IMR-90 (cell line): ENCODE measurements at regions not wholly inside any gene's neighbourhood (a gene's known extent, or its start where the extent isn't known, plus 50 kb on each side); places are given as distances from the start of the nearest gene placed in this dataset.

Experiments
- ATAC-seq: fragments of 200-7000 bp; cut with Tn5 transposase; 2 replicates; pipeline ENCODE4 v1.9.1; 2020; ENCODE audit warnings: low read depth, mild to moderate bottlenecking, moderate library complexity
- BruUV-seq: library from RNA; stranded (reverse); fragments of 400-500 nt; replicated peaks from 2 replicates; lab custom pipeline; 2021; lab: Mats Ljungman, UMichigan
- CTCF ChIA-PET: fragments of 300-600 bp; formaldehyde crosslinking; extraction: SDS; loops from one replicate; lab custom pipeline; 2021; ENCODE audit warnings: antibody characterized with exemption; lab: Yijun Ruan, JAX
- POLR2A ChIA-PET: fragments of 300-600 bp; sonication (Branson Sonifier 250); formaldehyde crosslinking; loops from one replicate; lab custom pipeline; 2022; ENCODE audit warnings: antibody characterized with exemption; ENCODE audit not compliant: unreplicated experiment; lab: Charles Lee
- DNase-seq: peaks from one replicate; pipeline ENCODE4 v3.0.0; 2013
- H2AFZ ChIP-seq: replicated peaks from 2 replicates; pipeline ENCODE3; 2013; ENCODE audit warnings: low read length, mild to moderate bottlenecking; ENCODE audit not compliant: poor library complexity
- H2AK5ac ChIP-seq: 2 replicates; pipeline ENCODE4 v1.6.1; 2013; ENCODE audit warnings: low read depth, low read length, inconsistent platforms
- H2AK9ac ChIP-seq: replicated peaks from 2 replicates; pipeline ENCODE3; 2013; ENCODE audit warnings: mild to moderate bottlenecking, low read depth, low read length, moderate library complexity; ENCODE audit not compliant: poor library complexity
- H2BK120ac ChIP-seq: 2 replicates; pipeline ENCODE4 v1.6.1; 2013; ENCODE audit warnings: low read depth, low read length, inconsistent platforms
- H2BK15ac ChIP-seq: 3 replicates; pipeline ENCODE4 v1.6.1; 2013; ENCODE audit warnings: low read depth, low read length, inconsistent platforms
- H2BK20ac ChIP-seq: 2 replicates; pipeline ENCODE4 v1.6.1; 2013; ENCODE audit warnings: low read depth, mild to moderate bottlenecking, inconsistent platforms, low read length, moderate library complexity
- H2BK5ac ChIP-seq: 2 replicates; pipeline ENCODE4 v1.6.1; 2013; ENCODE audit warnings: mild to moderate bottlenecking, low read depth, low read length, inconsistent platforms; ENCODE audit not compliant: poor library complexity, severe bottlenecking
- H3K14ac ChIP-seq: replicated peaks from 2 replicates; pipeline ENCODE4 v1.6.1; 2013; ENCODE audit warnings: low read depth, low read length, inconsistent platforms
- H3K18ac ChIP-seq: 2 replicates; pipeline ENCODE4 v1.6.1; 2013; ENCODE audit warnings: low read depth, low read length, control low read depth
- H3K23ac ChIP-seq: 2 replicates; pipeline ENCODE4 v1.6.1; 2013; ENCODE audit warnings: low read depth, low read length, inconsistent platforms
- H3K27ac ChIP-seq: 2 replicates; pipeline ENCODE4 v1.5.1; 2013; ENCODE audit warnings: mild to moderate bottlenecking, control low read depth, low read length; ENCODE audit not compliant: insufficient read depth
- H3K27me3 ChIP-seq: 2 replicates; pipeline ENCODE4 v1.6.1; 2013; ENCODE audit warnings: low read length; ENCODE audit not compliant: control insufficient read depth, insufficient read depth
- H3K36me3 ChIP-seq: 2 replicates; pipeline ENCODE4 v1.6.1; 2013; ENCODE audit warnings: low read length, mixed read lengths; ENCODE audit not compliant: control insufficient read depth, insufficient read depth
- H3K4ac ChIP-seq: 2 replicates; pipeline ENCODE4 v1.6.1; 2013; ENCODE audit warnings: low read depth, low read length, inconsistent platforms
- H3K4me1 ChIP-seq: 2 replicates; pipeline ENCODE4 v1.6.1; 2013; ENCODE audit warnings: low read length, mixed read lengths; ENCODE audit not compliant: control insufficient read depth, insufficient read depth
- H3K4me2 ChIP-seq: 2 replicates; pipeline ENCODE4 v1.6.1; 2013; ENCODE audit warnings: low read depth, mild to moderate bottlenecking, control low read depth, low read length, moderate library complexity
- H3K4me3 ChIP-seq: 2 replicates; pipeline ENCODE4 v1.5.1; 2013; ENCODE audit warnings: low read depth, mild to moderate bottlenecking, control low read depth, low read length, moderate library complexity; ENCODE audit not compliant: insufficient read depth
- H3K56ac ChIP-seq: 2 replicates; pipeline ENCODE4 v1.6.1; 2013; ENCODE audit warnings: low read length, inconsistent platforms; ENCODE audit not compliant: insufficient read depth; ENCODE audit errors: extremely low read depth
- H3K79me1 ChIP-seq, 2 experiments: 2 replicates each; pipeline ENCODE4 v1.6.1; 2013; ENCODE audit warnings: low read length in 2 of 2, inconsistent platforms in 1 of 2, low read depth in 1 of 2
- H3K9ac ChIP-seq: 2 replicates; pipeline ENCODE4 v1.6.1; 2013; ENCODE audit warnings: low read depth, low read length, control low read depth
- H3K9me1 ChIP-seq: 2 replicates; pipeline ENCODE4 v1.6.1; 2013; ENCODE audit warnings: low read length, inconsistent platforms; ENCODE audit not compliant: insufficient read depth
- H3K9me3 ChIP-seq: 2 replicates; pipeline ENCODE4 v1.6.1; 2013; ENCODE audit warnings: low read length; ENCODE audit not compliant: control insufficient read depth, insufficient read depth
- H4K20me1 ChIP-seq: 2 replicates; pipeline ENCODE4 v1.6.1; 2013; ENCODE audit warnings: low read length, inconsistent platforms; ENCODE audit not compliant: insufficient read depth
- H4K5ac ChIP-seq: 2 replicates; pipeline ENCODE4 v1.6.1; 2013; ENCODE audit warnings: mild to moderate bottlenecking, low read depth, low read length, control low read depth
- H4K8ac ChIP-seq, 2 experiments: 2 replicates each; pipeline ENCODE4 v1.6.1; 2013; ENCODE audit warnings: low read depth in 2 of 2, low read length in 2 of 2, control low read depth in 1 of 2, inconsistent platforms in 1 of 2
- H4K91ac ChIP-seq: 2 replicates; pipeline ENCODE4 v1.6.1; 2013; ENCODE audit warnings: low read depth, low read length, inconsistent platforms; ENCODE audit not compliant: insufficient read depth
- BHLHE40 ChIP-seq: fragments of 150-350 bp; IDR thresholded peaks from 2 replicates; pipeline ENCODE4 v1.6.1; 2016; ENCODE audit warnings: mild to moderate bottlenecking, low read depth, low read length
- ELK1 ChIP-seq: fragments of 150-350 bp; IDR thresholded peaks from 2 replicates; pipeline ENCODE4 v1.6.1; 2016; ENCODE audit warnings: low read depth, mild to moderate bottlenecking, low read length, moderate library complexity, borderline replicate concordance
- FOS ChIP-seq: fragments of 150-350 bp; IDR thresholded peaks from 2 replicates; pipeline ENCODE4 v1.6.1; 2016; ENCODE audit warnings: low read depth, low read length
- MXI1 ChIP-seq: IDR thresholded peaks from 2 replicates; pipeline ENCODE4 v1.6.1; 2012; ENCODE audit warnings: low read depth, mild to moderate bottlenecking, low read length, moderate library complexity, borderline replicate concordance
- RAD21 ChIP-seq: IDR thresholded peaks from 2 replicates; pipeline ENCODE4 v1.6.1; 2012; ENCODE audit warnings: low read length, improper control_type of control experiment
- WGBS, 2 experiments: methylation state at CpG; one replicate each; pipeline versions ENCODE4 v1.1.5 to v1.1.7; 2013; ENCODE audit warnings: missing lambda C conversion rate in 2 of 2; ENCODE audit not compliant: insufficient read length in 1 of 2; ENCODE audit errors: extremely low coverage in 2 of 2; 5-methylcytosine and 5-hydroxymethylcytosine counted together
- dilution Hi-C: fragments of 300-500 bp; cut with HindIII; formaldehyde crosslinking; loops from one replicate; pipeline ENCODE4 v1.14.3; 2018; ENCODE audit warnings: low sequenced_read_pairs; ENCODE audit not compliant: unreplicated experiment
- in situ Hi-C: fragments of 300-500 bp; cut with MboI; formaldehyde crosslinking; loops from 3 replicates; pipeline ENCODE4 v1.14.3; 2019; ENCODE audit warnings: low sequenced_read_pairs, inconsistent platforms, mixed read lengths
- intact Hi-C: fragments of 100-400 bp; cut with micrococcal nuclease; formaldehyde crosslinking; loops from 2 replicates; pipeline ENCODE4 v1.10.0; 2022
- TF ChIP-seq, protein P1 (sequence below): fragments of 150-350 bp; IDR thresholded peaks from 2 replicates; pipeline ENCODE4 v1.6.1; 2017; ENCODE audit warnings: mild to moderate bottlenecking, antibody characterized with exemption, low read length, low read depth

DNA sequence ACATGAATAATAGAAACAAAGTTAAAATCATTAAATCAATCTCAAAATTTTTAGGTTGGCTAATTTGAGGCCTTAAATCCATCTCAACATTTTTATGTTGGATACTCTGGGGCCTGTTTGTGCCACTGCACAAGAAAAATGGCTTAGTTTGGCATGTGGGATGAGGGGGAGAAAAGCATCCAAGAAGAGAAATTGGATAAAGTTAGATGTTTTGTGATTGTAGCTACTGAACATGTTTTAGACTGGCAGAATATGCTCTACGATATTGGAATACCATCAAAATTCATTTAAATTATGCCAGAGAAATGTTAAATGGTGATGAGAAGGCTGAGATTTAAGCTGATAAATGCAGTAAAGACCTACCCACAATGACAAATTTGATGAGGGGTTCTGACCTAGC, 376.9 kb downstream of the CXXC4 start:
- no peak overlapping the region for H4K91ac ChIP-seq
- H4K5ac ChIP-seq, result no peak overlapping the region
- no peaks in the 10 kb centered on the region for H3K27me3 ChIP-seq
- H4K20me1 ChIP-seq, result no peaks in the 10 kb centered on the region
- no peak overlapping the region for H3K9ac ChIP-seq
- no peak overlapping the region for H3K14ac ChIP-seq
- dilution Hi-C loops, result no loop called here
- TF ChIP-seq MXI1 (no peak), RAD21 (no peak), FOS (no peak), BHLHE40 (no peak), ELK1 (no peak)
- TF ChIP-seq, protein P1, sequence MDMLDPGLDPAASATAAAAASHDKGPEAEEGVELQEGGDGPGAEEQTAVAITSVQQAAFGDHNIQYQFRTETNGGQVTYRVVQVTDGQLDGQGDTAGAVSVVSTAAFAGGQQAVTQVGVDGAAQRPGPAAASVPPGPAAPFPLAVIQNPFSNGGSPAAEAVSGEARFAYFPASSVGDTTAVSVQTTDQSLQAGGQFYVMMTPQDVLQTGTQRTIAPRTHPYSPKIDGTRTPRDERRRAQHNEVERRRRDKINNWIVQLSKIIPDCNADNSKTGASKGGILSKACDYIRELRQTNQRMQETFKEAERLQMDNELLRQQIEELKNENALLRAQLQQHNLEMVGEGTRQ, result no peak
- H2BK20ac ChIP-seq, result no peak overlapping the region
- no peak overlapping the region for H3K56ac ChIP-seq
- DNase-seq (no peak), ATAC-seq (no peak)
- H2AK5ac ChIP-seq, result no peak overlapping the region
- no peak overlapping the region for H4K8ac ChIP-seq
- no peak overlapping the region for H2BK5ac ChIP-seq
- H2BK120ac ChIP-seq, result no peak overlapping the region
- BruUV-seq, result no TSS peak
- intact Hi-C loops, result no loop called here
- H3K4ac ChIP-seq, result no peak overlapping the region
- H2AFZ ChIP-seq, result no peak overlapping the region
- no peak overlapping the region for H3K4me2 ChIP-seq
- H3K9me3 ChIP-seq, result peaks cover 7% of the 10 kb centered on the region
- in situ Hi-C loops, result no loop called here
- no CpG with 5 or more reads among the region's 1 CpG for WGBS, 2 experiments
- ChIA-PET POLR2A (no interaction called here), CTCF (no interaction called here)
- H3K27ac ChIP-seq, result no peak overlapping the region
- no peak overlapping the region for H3K18ac ChIP-seq
- no peak overlapping the region for H3K23ac ChIP-seq
- H3K4me3 ChIP-seq, result no peak overlapping the region
- no peak overlapping the region for H2AK9ac ChIP-seq
- H3K4me1 ChIP-seq, result no peaks in the 10 kb centered on the region
- H3K36me3 ChIP-seq, result no peaks in the 10 kb centered on the region
- H3K9me1 ChIP-seq, result no peaks in the 10 kb centered on the region
- no peak overlapping the region for H2BK15ac ChIP-seq
- no peaks in the 10 kb centered on the region for H3K79me1 ChIP-seq
